ENCODE measurements at regions not wholly inside any gene's neighbourhood (a gene's known extent, or its start where the extent isn't known, plus 50 kb on each side); places are given as distances from the start of the nearest gene placed in this dataset.

DNA sequence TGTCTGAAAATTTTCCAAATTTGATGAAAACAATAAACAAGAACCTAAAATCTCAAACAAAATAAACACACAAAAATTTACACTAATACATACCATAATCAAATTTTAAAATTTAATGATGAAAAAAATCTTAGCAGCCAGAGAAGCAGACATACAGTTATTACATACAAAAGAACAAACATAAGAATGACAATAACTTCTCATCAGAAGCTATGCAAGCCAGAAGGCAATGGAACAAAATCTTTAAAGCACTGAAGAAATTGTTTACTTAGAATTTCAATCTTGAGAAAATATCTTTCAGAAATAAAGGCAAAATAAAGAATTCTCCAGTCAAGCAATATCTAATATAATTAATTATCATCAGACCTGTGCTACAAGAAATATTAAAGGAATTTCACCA, 121.3 kb downstream of the IDS start:
- TF ChIP-seq, protein P1, sequence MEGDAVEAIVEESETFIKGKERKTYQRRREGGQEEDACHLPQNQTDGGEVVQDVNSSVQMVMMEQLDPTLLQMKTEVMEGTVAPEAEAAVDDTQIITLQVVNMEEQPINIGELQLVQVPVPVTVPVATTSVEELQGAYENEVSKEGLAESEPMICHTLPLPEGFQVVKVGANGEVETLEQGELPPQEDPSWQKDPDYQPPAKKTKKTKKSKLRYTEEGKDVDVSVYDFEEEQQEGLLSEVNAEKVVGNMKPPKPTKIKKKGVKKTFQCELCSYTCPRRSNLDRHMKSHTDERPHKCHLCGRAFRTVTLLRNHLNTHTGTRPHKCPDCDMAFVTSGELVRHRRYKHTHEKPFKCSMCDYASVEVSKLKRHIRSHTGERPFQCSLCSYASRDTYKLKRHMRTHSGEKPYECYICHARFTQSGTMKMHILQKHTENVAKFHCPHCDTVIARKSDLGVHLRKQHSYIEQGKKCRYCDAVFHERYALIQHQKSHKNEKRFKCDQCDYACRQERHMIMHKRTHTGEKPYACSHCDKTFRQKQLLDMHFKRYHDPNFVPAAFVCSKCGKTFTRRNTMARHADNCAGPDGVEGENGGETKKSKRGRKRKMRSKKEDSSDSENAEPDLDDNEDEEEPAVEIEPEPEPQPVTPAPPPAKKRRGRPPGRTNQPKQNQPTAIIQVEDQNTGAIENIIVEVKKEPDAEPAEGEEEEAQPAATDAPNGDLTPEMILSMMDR (IDR thresholded peaks at IDR 0.05; ENCODE audit: low read length): no peak
- TF ChIP-seq EZH2 (optimal IDR thresholded peaks at IDR 0.05; ENCODE audit: low read depth, low read length) (no peak), EZH2phosphoT487 (IDR thresholded peaks at IDR 0.05; ENCODE audit: low read length) (no peak)

Data from MM.1S (cell line).